HG02610 (cell line): ENCODE measurements at regions not wholly inside any gene's neighbourhood (a gene's known extent, or its start where the extent isn't known, plus 50 kb on each side); places are given as distances from the start of the nearest gene placed in this dataset.
"Not testable (repeated sequence)": the region's sequence is repeated elsewhere in the genome, so short reads cannot be mapped to it uniquely, and the experiment has no call there.

Source experiments
- ATAC-seq: cut with Tn5 transposase; IDR thresholded peaks from one replicate; pipeline ENCODE4 v1.9.1; 2021; ENCODE audit warnings: mild to moderate bottlenecking, moderate library complexity; ENCODE audit not compliant: unreplicated experiment

DNA sequence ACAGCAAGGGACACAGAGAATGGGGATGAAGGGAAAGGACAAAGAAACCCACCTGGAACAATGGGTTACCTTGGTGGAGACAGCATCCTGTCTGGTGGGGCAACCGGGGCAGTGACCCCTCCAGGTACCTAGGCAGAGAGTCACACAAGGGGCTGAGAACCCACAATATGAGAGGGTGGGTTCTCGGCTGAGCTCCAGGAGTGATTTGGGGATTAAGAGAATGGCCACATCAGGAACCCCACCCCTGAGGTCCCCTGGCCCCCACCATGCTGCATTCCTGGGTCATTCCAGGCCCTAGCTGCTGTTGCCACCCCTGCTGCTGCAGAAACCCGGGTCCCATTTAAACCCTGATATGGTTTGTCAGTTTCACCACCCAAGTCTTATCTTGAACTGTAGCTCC is 172.3 kb downstream of the RTP5 start:
- ATAC-seq = no peak

DNA sequence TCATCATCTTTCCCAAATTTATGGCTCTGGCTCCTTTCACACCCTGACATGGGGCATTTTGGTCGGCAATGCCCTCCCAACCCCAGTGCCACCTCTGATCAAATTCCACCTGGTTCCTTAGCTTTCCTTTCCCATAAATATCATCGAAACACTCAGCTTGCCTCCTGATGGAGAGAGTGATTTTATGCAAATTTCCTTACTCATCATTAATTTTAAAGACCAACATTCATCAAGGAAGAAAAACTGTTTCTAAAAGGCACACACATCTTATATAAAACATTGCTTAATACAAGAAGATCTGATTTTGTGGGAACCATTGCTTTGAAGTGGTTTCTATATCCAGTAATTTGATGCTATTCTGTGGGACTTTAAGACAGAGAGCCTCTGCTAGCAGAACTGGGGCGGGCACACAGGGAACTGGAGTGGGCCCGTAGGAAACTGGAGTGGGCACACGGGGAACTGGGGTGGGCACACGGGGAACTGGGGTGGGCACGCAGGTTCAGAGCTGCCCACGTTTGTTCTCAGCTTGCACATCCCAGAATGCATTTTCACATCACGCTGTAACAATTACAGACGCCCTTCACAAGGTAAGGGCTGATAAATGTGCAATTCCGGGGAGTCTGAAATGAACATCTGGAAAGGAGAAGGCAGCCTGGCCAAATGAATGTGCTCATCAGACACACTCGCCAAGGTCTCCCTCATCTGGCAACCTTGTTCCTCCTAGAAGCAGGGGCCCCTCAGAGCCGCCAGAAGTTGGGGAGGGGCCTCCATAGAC is 174.2 kb downstream of the RTP5 start:
- ATAC-seq = no peak

DNA sequence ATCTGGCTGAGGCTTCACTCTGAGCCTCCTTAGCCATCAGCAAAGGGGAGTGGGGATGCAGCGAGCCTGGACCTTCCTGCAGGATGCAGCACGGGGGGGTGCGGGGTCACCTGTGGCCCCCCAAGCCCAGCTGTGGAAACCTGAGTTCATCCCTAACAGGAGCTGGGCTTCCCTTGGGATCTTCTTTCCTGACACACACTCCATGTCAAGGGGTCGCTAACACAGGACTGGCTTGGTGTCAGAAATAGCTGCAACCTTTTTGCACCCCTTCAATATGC is 174.7 kb downstream of the RTP5 start:
- no peak for ATAC-seq

DNA sequence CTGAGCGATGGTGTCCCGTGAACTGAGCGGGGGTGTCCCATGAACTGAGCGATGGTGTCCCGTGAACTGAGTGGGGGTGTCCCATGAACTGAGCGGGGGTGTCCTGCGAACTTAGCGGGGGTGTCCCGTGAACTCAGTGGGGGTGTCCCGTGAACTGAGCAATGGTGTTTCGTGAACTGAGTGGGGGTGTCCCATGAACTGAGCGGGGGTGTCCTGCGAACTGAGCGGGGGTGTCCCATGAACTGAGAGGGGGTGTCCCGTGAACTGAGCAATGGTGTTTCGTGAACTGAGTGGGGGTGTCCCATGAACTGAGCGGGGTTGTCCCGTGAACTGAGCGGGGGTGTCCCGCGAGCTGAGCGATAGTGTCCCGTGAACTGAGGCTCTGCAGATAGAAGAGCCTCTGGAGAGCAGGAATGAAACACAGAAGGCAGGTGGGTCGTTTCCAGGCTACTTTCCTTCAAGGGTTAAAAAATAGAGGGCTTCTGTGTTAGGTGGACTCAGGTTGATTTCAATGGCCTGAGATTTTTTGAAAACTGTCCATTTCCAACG is 176.1 kb downstream of the RTP5 start:
- ATAC-seq = not testable (repeated sequence)

DNA sequence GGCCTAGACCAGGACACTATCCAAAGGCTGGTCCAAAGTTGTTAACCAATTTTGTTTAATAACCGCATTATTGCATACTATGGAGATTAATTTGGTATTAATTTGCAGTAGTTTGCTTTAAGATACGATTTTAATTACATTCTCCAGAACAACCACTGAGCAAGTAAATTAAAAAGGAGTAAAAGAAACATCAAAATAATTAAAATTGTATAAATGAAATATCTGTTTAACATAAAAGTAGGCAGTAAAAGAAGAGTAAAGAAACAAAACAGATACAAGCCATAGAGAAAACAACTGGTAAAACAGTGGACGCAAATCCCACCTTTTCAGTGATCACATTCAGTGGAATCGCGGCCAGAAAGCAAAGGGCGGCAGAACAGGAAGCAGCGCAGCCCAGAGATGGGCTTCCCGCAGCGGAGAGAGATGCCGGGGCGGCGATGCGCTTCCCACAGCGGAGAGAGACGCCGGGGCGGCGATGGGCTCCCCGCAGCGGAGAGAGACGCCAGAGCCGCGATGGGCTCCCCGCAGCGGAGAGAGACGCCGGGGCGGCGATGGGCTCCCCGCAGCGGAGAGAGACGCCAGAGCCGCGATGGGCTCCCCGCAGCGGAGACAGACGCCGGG is 176.8 kb downstream of the RTP5 start:
- ATAC-seq = no peak

DNA sequence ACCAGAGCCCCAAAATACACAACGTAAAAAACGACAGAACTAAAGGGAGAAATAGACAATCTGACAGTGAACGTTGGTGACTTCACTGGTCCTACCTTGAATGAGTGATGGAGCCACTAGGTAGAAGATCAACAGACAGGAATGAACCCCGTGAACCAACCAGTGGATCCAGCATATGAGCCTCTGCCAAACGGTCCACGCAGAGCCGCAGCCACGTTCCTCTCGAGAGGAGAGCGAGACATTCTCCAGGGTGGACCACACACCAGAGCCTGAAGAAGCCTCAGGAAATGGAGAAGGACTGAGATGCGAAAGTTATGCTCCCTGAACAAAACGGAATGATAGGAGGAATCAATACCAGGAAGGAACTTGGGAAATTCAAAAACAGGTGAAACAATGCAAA is 178.4 kb downstream of the RTP5 start:
- no peak for ATAC-seq

DNA sequence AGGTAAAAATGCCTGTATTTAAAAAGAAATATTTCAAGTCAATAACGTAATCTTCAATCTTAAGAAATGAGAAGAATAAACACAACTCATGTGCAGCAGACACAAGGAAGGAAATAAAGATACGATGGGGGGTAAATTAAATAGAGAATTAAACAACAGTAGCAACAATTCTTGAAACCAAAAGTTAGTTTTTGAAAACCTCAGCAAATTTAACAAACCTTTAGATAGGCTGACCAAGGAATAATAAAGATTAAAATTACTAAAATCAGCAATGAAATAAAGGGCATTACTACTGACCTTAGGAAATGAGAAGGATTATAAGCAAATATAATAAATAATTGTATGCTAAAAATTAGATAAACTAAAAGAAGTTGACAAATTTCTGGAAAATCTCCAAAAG is 178.9 kb downstream of the RTP5 start:
- ATAC-seq = no peak

DNA sequence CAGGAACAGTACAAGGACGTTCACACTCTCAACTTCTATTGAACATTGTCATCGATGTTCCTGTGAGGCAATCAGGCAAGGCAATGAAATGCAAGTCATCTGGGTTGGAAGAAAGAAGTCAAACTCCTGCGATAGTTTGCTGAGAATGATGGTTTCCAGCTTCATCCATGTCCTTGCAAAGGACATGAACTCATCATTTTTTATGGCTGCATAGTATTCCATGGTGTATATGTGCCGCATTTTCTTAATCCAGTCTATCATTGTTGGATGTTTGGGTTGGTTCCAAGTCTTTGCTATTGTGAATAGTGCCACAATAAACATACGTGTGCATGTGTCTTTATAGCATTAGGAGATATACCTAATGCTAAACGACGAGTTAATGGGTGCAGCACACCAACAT is 180.0 kb downstream of the RTP5 start:
- not testable (repeated sequence) for ATAC-seq

DNA sequence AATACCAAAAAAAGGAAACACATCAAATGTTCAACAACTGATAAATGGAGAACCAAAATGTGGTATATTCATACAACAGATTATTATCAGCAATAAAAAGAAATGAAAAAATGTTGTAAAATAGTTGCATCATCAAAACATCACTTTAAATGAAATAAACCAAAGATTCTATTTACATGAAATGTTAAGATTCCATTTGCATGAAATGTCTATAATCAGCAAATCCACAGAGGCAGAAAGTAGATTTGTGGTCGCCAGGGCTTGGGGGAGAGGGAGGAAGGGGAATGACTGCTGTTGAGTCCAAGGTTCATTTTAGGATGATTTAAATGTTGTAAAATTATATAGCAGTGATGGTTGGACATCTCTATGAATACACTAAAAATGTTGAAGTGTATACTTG is 181.9 kb downstream of the RTP5 start:
- no peak for ATAC-seq

DNA sequence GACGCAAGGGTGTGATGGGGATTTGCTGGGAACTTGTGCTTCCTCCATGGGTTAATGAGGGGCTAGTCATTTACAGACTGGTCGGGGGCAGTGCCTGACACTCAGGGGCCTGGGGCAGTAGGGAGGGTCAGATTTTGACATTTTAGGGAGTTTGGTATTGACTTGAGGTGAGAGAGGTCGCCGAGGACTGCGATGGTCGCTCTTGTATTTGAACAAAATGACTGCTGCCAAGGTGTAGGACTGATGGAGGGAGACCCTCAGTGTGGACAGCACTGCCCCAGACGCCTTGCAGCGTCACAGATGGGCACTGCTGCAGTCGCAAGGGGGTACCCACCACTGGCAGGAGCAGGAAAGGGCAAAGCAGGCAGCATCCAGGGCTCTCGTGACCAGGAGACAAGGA is 182.9 kb downstream of the RTP5 start:
- no peak for ATAC-seq

DNA sequence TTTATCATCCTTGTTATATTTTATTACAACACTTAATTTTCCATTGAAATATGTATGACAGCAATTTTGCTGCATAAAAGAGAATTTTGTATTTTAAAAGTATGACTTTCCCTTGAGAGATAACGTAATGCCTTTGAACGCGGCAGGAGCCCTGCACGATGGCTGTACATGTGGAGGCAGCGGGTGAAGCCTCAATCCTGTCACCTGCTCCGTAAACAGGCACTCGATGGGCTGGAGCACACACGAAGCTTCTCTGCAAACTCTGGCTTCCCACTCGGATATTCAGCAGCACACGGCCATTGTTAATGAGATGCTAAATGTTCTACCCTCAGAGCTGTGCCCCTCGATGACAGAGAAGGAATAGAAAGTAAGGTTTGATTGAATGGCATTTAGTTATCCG is 184.4 kb downstream of the RTP5 start:
- no peak for ATAC-seq

DNA sequence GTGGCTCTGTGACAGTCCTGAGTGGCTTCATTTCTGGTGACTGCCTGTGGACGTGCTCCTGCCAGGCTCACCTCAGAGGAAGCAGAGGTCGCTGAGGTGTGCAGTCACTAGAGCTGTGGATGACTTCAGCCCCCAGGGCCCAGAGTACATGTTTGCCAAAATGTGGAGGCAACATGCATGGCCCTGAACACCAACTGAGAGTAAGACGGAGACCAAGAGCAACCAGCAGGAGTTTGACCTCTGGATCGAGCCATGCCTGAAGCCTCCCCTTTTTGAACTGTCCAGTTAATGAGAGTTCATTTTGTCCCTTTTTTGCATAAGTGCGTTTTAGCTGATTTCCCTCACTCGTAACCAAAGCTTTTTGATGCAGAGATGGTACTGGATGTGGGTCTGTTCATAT is 184.9 kb downstream of the RTP5 start:
- ATAC-seq = no peak

DNA sequence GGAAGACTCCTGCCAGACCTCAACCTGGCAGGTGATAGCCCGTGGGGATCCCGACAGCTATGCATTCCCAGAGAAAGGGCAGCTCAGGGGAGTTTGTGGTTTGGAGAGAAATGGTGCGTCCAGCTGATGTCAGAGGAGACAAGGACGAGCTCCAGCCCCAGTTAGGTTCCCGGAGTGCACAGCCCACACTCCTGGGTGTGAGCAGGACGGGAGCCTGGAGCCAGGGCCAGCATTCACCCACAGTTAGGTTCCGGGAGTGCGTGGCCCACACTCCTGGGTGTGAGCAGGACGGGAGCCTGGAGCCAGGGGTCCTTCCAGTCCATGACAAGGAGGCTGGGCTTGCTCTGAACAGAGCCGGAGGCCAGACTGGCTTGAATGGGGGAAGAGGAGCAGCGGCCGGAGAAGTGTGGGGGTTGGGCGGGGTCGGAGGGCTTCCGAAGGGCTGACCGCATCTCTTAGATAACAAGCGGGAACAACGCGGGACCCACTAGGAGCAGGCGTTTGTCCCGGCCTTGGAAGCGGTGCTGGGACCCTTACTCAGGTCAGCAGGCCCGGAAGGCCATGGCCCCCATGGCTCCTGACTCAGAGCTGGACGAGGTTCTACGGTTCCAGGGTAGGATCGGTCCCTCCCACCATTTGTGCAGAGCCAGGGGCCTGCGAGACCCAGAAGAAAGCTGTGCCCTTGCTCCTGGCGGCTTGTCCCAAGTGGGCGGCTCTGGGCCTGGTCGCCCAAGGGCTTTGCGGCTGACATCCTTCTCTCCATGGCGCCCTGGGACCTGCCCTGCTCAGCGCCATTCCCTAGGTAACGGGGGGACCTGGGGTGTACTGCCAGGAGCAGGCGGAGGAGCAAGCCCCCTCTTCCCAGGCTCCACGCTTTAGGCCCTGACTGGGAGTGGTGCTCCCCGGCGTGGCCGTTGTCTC is 185.6 kb downstream of the RTP5 start:
- ATAC-seq = no peak

DNA sequence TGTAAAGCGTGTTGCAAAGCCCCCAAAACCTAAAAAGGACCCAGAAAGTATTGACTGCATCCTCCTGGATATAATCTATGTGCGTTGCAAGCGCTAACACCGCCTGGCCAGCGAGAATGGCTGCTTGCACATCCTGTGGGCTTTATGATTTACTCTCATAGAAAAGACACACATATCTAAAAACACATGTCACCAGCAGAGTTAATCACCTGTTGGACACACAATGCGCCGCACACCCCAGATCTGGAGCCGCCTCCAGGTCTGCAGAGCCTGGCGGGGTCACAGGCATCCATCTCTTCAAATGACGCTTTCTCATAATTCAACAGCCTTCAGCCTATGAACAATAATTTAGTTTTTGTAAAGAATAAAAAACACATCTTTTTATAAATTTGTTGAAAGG is 186.5 kb downstream of the RTP5 start:
- no peak for ATAC-seq

DNA sequence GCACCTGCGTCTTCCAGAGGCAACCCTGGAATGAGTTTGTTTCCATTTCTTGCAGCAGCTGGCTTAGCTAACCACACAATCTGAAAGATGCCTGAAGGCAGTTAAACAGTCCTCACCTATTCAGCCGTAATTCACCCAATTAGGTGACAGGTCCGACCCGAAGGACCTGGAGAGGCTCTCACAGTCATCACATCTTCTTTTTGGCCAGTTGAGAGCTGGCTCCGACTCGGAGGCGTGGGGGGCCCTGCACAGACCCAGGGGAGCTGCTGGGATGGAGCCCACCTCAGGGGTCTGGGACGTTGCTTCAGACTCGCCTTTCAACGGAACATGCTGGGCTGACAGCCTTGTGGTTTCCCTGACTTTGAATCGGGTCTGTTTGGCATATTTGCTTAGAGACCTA is 187.3 kb downstream of the RTP5 start:
- no peak for ATAC-seq

DNA sequence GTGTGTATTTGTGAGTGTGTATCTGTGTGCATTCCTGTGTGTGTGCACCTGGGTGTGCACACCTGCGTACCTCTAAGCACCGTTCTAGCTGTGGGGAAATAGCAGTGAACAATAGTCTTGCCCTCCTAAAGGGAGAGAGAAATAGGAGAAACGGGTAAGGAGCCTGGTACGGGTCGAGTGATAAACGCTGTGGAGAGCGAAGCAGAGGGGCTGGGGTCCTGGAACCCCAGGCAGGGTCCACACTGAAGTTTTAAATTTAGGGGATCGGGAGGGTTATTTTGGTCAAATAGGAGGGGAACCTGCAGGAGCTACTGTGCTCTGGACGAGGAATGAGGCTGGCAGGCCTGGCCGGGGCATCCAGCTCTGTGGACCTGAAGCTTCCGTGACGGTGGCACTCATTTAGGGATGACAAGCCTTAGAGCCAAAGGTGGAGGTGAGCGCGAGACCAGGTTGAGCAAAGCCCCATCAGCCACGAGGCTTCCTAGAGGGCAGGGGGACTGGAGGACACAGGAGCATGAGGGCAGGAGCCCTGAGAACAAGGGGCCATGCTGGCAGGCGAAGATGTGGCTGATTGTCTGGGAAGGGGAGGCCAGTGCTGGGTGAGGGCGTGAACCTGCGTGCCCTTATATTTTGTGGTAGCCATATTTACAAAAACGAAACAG is 188.0 kb downstream of the RTP5 start:
- ATAC-seq = no peak

DNA sequence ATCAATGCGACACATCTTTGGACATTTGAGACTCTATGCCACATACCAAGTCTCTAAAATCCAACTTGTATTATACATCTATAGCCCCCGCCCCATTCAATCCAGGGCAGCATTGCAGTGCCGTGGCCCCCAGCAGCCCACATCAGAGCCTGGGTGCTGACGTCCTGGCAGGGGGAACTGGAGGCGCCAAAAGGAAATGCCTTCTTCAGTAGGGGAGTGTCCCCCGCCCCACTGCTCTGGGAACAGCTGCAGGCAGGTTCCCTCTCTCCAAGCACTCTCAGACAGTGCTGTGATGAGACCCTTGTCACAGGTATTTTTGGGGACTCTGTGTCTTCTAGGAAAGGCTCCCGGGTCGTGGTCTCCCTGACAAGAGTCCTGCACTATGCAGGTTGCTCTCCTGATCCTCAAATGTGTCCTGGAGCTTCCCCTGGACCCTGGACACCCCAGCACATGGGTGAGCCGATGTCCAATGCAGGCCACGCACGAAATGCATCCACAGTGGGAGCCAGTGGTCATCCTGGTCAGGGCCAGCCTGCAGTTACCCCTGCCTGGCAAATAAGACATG is 188.7 kb downstream of the RTP5 start:
- no peak for ATAC-seq

DNA sequence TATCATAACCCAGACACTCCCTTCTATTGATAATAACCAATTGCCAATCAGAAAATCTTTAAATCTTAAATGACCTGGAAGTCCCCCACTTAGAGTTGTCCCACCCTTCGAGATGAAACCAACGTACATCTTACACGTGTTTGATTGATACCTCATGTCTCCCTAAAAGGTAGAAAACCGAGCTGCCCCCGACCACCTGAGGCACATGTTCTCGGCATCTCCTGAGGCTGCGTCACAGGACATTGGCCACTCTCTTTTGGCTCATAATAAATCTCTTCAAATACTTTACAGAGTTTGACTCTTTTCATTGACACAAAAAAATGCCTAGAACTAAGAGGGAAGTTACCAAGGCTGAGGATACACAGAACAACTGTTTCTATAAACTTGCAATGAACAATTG is 190.0 kb downstream of the RTP5 start:
- ATAC-seq = no peak

DNA sequence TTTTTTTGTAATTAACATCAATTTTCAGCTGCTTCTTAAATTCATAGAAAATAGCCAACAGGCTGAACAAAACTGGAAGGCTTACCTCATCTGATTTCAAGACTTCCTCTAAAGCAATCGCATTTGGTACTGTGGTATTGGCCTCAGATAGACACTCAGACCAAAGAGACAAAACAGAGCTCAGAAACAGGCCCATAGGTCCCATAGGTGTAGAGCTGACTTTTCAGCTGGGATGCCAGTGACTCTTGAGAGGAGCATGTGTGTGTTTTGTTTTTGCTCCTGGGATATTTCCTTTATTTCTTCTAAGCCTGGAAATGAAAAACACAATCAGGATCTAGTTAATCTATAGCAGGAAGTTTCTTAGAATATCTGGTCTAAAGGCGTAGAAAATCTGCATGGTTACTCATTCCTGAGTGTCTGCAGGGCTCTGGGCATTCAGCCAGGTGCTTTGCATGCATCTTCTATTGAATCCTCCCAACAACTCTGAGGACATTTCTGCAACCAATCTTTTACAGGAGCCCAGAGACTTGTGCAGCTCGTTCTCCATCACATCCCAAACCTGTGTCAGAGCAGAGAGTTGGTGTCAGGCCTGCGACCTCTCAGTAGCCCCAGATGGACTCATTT is 190.8 kb downstream of the RTP5 start:
- no peak for ATAC-seq

DNA sequence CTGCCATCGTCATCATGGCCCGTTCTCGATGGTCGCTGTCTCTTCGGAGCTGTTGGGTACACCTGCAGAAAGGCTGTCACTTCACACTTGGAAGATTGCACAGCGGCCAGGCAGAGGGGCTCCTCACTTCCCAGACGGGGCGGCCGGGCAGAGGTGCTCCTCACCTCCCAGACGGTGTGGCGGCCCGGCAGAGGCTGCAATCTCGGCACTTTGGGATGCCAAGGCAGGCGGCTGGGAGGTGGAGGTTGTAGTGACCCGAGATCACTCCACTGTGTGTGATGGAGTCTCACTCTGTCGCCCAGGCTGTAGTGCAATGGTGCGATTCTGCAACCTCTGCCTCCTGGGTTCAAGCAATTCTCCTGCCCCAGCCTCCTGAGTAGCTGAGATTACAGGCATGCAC is 192.4 kb downstream of the RTP5 start:
- ATAC-seq = not testable (repeated sequence)
